Uterus (tissue), 3 donors: ENCODE measurements at regions not wholly inside any gene's neighbourhood (a gene's known extent, or its start where the extent isn't known, plus 50 kb on each side); places are given as distances from the start of the nearest gene placed in this dataset.

Experiments used
- DNase-seq, 2 donors: peaks; one replicate each; pipeline ENCODE4 v3.0.0-alpha.2; 2019 to 2020
- H3K27ac ChIP-seq, 2 donors: fragments of 200-600 bp; sonication (generic); 1 replicate in 1 of 2; 2 replicates in 1 of 2; pipeline ENCODE4 v1.5.1; 2016 to 2018
- H3K27me3 ChIP-seq, 2 donors: fragments of 200-600 bp; sonication (generic); one replicate each; pipeline ENCODE4 v1.5.1; 2018 to 2019; ENCODE audit warnings: control low read depth in 1 of 2
- H3K36me3 ChIP-seq, 2 donors: fragments of 200-600 bp; sonication (generic); one replicate each; pipeline ENCODE4 v1.5.1; 2019; ENCODE audit warnings: control low read depth in 1 of 2
- H3K4me1 ChIP-seq, 2 donors: fragments of 200-600 bp; sonication (generic); one replicate each; pipeline ENCODE4 v1.5.1; 2018 to 2019; ENCODE audit warnings: control low read depth in 1 of 2
- H3K4me3 ChIP-seq, 2 donors: fragments of 200-600 bp; sonication (generic); 1 replicate in 1 of 2; 2 replicates in 1 of 2; pipeline ENCODE4 v1.5.1; 2018 to 2019; ENCODE audit warnings: mild to moderate bottlenecking in 1 of 2
- H3K9me3 ChIP-seq, 2 donors: fragments of 200-600 bp; sonication (generic); one replicate each; pipeline ENCODE4 v1.5.1; 2019; ENCODE audit warnings: control low read depth in 1 of 2
- CTCF ChIP-seq, 4 experiments: fragments of 200-600 bp in 2 of 4; fragments of 450-650 bp in 2 of 4; sonication (generic) in 2 of 4; IDR thresholded peaks; one replicate each; pipeline ENCODE4 v1.5.1; 2016 to 2019; ENCODE audit warnings: antibody characterized with exemption in 4 of 4, mild to moderate bottlenecking in 2 of 4, moderate library complexity in 1 of 4
- POLR2A ChIP-seq, 2 donors: fragments of 450-650 bp; IDR thresholded peaks; one replicate each; pipeline ENCODE4 v1.6.1; 2016; ENCODE audit warnings: antibody characterized with exemption in 2 of 2, mild to moderate bottlenecking in 1 of 2, moderate library complexity in 1 of 2
- intact Hi-C: fragments of 100-400 bp; cut with DNase I; formaldehyde crosslinking; loops from one replicate; pipeline ENCODE4 v1.15.1; 2023; ENCODE audit warnings: low total_unique reads
- donor health status: DM: yes; HTN: yes; CAD: no.

- H3K36me3 ChIP-seq: no peaks in the 10 kb centered on the region
- H3K27me3 ChIP-seq: no peaks in the 10 kb centered on the region
- H3K4me3 ChIP-seq: no peak overlapping the region
- intact Hi-C loops: no loop called here
- H3K27ac ChIP-seq: no peak overlapping the region
- no peak for DNase-seq
- H3K9me3 ChIP-seq: no peaks in the 10 kb centered on the region
- H3K4me1 ChIP-seq: no peaks in the 10 kb centered on the region
- TF ChIP-seq POLR2A (IDR thresholded peaks at IDR 0.05) (no peak), CTCF (IDR thresholded peaks at IDR 0.05) (no peak)
These were observed 928.9 kb upstream of the CITED2 start for GRCh38 chr6:140303218-140303949.

GRCh38 chr6:140300331-140300730 lies 925.9 kb upstream of the CITED2 start:
- DNase-seq: no peak
- H3K4me1 ChIP-seq: no peaks in the 10 kb centered on the region
- H3K4me3 ChIP-seq: no peak overlapping the region
- intact Hi-C loops: no loop called here
- no peaks in the 10 kb centered on the region for H3K9me3 ChIP-seq
- H3K27ac ChIP-seq: no peak overlapping the region
- no peaks in the 10 kb centered on the region for H3K36me3 ChIP-seq
- no peak for TF ChIP-seq POLR2A (IDR thresholded peaks at IDR 0.05)
- no peak for TF ChIP-seq CTCF (IDR thresholded peaks at IDR 0.05)
- no peaks in the 10 kb centered on the region for H3K27me3 ChIP-seq

- Histone ChIP-seq H3K36me3 (no peaks in the 10 kb centered on the region), H3K4me3 (no peak overlapping the region), H3K9me3 (peaks cover 0 to 3% of the 10 kb centered on the region in 2 donors), H3K27me3 (no peaks in the 10 kb centered on the region), H3K4me1 (no peaks in the 10 kb centered on the region), H3K27ac (no peak overlapping the region)
- intact Hi-C loops: no loop called here
- DNase-seq: no peak
- TF ChIP-seq POLR2A (IDR thresholded peaks at IDR 0.05): no peak
- TF ChIP-seq CTCF (IDR thresholded peaks at IDR 0.05): no peak
These were observed 914.7 kb upstream of the CITED2 start for GRCh38 chr6:140289186-140289585.

GRCh38 chr6:140285998-140286690 lies 911.7 kb upstream of the CITED2 start:
- no peak for DNase-seq
- Histone ChIP-seq H3K36me3 (no peaks in the 10 kb centered on the region), H3K4me1 (no peaks in the 10 kb centered on the region), H3K9me3 (no peaks in the 10 kb centered on the region), H3K27ac (no peak overlapping the region), H3K27me3 (no peaks in the 10 kb centered on the region), H3K4me3 (no peak overlapping the region)
- no peak for TF ChIP-seq POLR2A (IDR thresholded peaks at IDR 0.05)
- no peak for TF ChIP-seq CTCF (IDR thresholded peaks at IDR 0.05)
- intact Hi-C loops: no loop called here

- DNase-seq: no peak
- intact Hi-C loops: no loop called here
- no peak overlapping the region for H3K4me3 ChIP-seq
- no peak overlapping the region for H3K27ac ChIP-seq
- TF ChIP-seq CTCF (IDR thresholded peaks at IDR 0.05) (no peak), POLR2A (IDR thresholded peaks at IDR 0.05) (no peak)
- H3K36me3 ChIP-seq: no peaks in the 10 kb centered on the region
- H3K9me3 ChIP-seq: no peaks in the 10 kb centered on the region
- no peaks in the 10 kb centered on the region for H3K27me3 ChIP-seq
- H3K4me1 ChIP-seq: no peaks in the 10 kb centered on the region
These were observed 911.0 kb upstream of the CITED2 start for GRCh38 chr6:140285471-140285870.
